B cell (primary cell): ENCODE measurements at regions not wholly inside any gene's neighbourhood (a gene's known extent, or its start where the extent isn't known, plus 50 kb on each side); places are given as distances from the start of the nearest gene placed in this dataset.

Experiments
- ATAC-seq: fragments of 200-7000 bp; cut with Tn5 transposase; one replicate; pipeline ENCODE4 v1.10.0; 2021; ENCODE audit warnings: low read depth, mild to moderate bottlenecking, moderate number of reproducible peaks, moderate library complexity
- CTCF ChIA-PET: fragments of 350-600 bp; sonication (Branson Sonifier 250); formaldehyde crosslinking; loops from one replicate; lab custom pipeline; 2021; ENCODE audit warnings: antibody characterized with exemption, inconsistent platforms; lab: Charles Lee
- POLR2A ChIA-PET: fragments of 350-600 bp; sonication (Branson Sonifier 250); formaldehyde crosslinking; loops from one replicate; lab custom pipeline; 2021; ENCODE audit warnings: antibody characterized with exemption; lab: Charles Lee
- DNase-seq: peaks from one replicate; pipeline ENCODE4 v3.0.0; 2013
- H2AFZ ChIP-seq: 2 replicates; pipeline ENCODE4 v1.6.1; 2012; ENCODE audit warnings: mild to moderate bottlenecking, low read depth, low read length; ENCODE audit not compliant: insufficient read depth, poor library complexity, severe bottlenecking
- H3K27ac ChIP-seq, 2 donors: 1 replicate in 1 of 2; 2 replicates in 1 of 2; pipeline ENCODE4 v1.5.1; 2012 to 2013; ENCODE audit warnings: low read length in 2 of 2, mild to moderate bottlenecking in 2 of 2, moderate library complexity in 1 of 2
- H3K27me3 ChIP-seq, 4 experiments: fragments of 200-600 bp in 1 of 4; sonication (generic) in 1 of 4; replicated peaks in 1 of 4; 1 replicate in 2 of 4; 2 replicates in 2 of 4; pipeline versions ENCODE4 v1.6.1 to v1.7.0; 2013 to 2016; ENCODE audit warnings: low read length in 3 of 4, mild to moderate bottlenecking in 2 of 4, mixed read lengths in 1 of 4, moderate library complexity in 1 of 4; ENCODE audit not compliant: insufficient read depth in 4 of 4, control insufficient read depth in 3 of 4; ENCODE audit errors: control extremely low read depth in 1 of 4
- H3K36me3 ChIP-seq, 2 experiments: replicated peaks in 1 of 2; 1 replicate in 1 of 2; 2 replicates in 1 of 2; pipeline versions ENCODE4 v1.6.1 to v1.7.1; 2013; ENCODE audit warnings: low read length in 1 of 2; ENCODE audit not compliant: insufficient read depth in 2 of 2, control insufficient read depth in 1 of 2; ENCODE audit errors: control extremely low read depth in 1 of 2, extremely low read depth in 1 of 2
- H3K4me1 ChIP-seq, 2 donors: fragments of 200-600 bp in 1 of 2; sonication (generic) in 1 of 2; 1 replicate in 1 of 2; 2 replicates in 1 of 2; pipeline versions ENCODE4 v1.5.1 to v1.6.1; 2013 to 2017; ENCODE audit warnings: low read length in 2 of 2; ENCODE audit not compliant: control insufficient read depth in 2 of 2, insufficient read depth in 2 of 2
- H3K4me2 ChIP-seq: replicated peaks from 2 replicates; pipeline ENCODE3; 2012; ENCODE audit warnings: mild to moderate bottlenecking, low read depth, low read length; ENCODE audit not compliant: poor library complexity, severe bottlenecking
- H3K4me3 ChIP-seq, 5 experiments: fragments of 200-600 bp in 1 of 5; sonication (generic) in 1 of 5; 1 replicate in 3 of 5; 2 replicates in 2 of 5; pipeline versions ENCODE4 v1.5.1 to v1.7.0; 2011 to 2016; ENCODE audit warnings: low read length in 4 of 5, mild to moderate bottlenecking in 4 of 5, low read depth in 2 of 5, control low read depth in 1 of 5, moderate library complexity in 1 of 5; ENCODE audit not compliant: insufficient read depth in 1 of 5; ENCODE audit errors: control extremely low read depth in 1 of 5, extremely low read depth in 1 of 5
- H3K79me2 ChIP-seq: fragments of 200-600 bp; sonication (generic); one replicate; pipeline ENCODE4 v1.6.0; 2016; ENCODE audit warnings: low read length; ENCODE audit not compliant: control insufficient read depth, insufficient read depth
- H3K9ac ChIP-seq: fragments of 200-600 bp; sonication (generic); 2 replicates; pipeline ENCODE4 v1.6.1; 2017; ENCODE audit warnings: mild to moderate bottlenecking, low read length, moderate library complexity
- H3K9me3 ChIP-seq, 3 donors: one replicate each; pipeline versions ENCODE4 v1.6.1 to v1.7.1; 2013; ENCODE audit warnings: low read length in 2 of 3; ENCODE audit not compliant: control insufficient read depth in 2 of 3, insufficient read depth in 1 of 3; ENCODE audit errors: control extremely low read depth in 1 of 3
- H4K20me1 ChIP-seq: 2 replicates; pipeline ENCODE4 v1.6.0; 2012; ENCODE audit warnings: mild to moderate bottlenecking, low read length; ENCODE audit not compliant: insufficient read depth, control insufficient read depth, poor library complexity, severe bottlenecking
- H3K27ac Mint-ChIP-seq: one replicate; pipeline ENCODE4 v1.8.0; 2021; ENCODE audit warnings: mixed read lengths
- H3K27me3 Mint-ChIP-seq: one replicate; pipeline ENCODE4 v1.8.0; 2021; ENCODE audit warnings: mixed read lengths
- H3K4me1 Mint-ChIP-seq: one replicate; pipeline ENCODE4 v1.8.0; 2021; ENCODE audit warnings: mixed read lengths
- H3K4me3 Mint-ChIP-seq: one replicate; pipeline ENCODE4 v1.8.0; 2021; ENCODE audit warnings: mixed read lengths
- H3K9me3 Mint-ChIP-seq: one replicate; pipeline ENCODE4 v1.8.0; 2022; ENCODE audit warnings: mixed read lengths; ENCODE audit not compliant: insufficient read depth
- EZH2 ChIP-seq: IDR thresholded peaks from 2 replicates; pipeline ENCODE4 v1.6.1; 2012; ENCODE audit warnings: borderline replicate concordance, low read depth, mild to moderate bottlenecking, moderate library complexity, low read length; ENCODE audit not compliant: insufficient read depth, poor library complexity, severe bottlenecking
- WGBS: methylation state at CpG from one replicate; pipeline ENCODE4 v1.1.5; 2013; ENCODE audit warnings: missing lambda C conversion rate; ENCODE audit not compliant: insufficient coverage; 5-methylcytosine and 5-hydroxymethylcytosine counted together
- intact Hi-C: fragments of 100-400 bp; cut with micrococcal nuclease; formaldehyde crosslinking; loops from one replicate; pipeline ENCODE4 v1.10.0; 2022
- TF ChIP-seq, protein P1 (sequence below): fragments of 200-600 bp; IDR thresholded peaks from one replicate; pipeline ENCODE4 v1.8.0; 2022; ENCODE audit warnings: antibody characterized with exemption, mild to moderate bottlenecking

DNA sequence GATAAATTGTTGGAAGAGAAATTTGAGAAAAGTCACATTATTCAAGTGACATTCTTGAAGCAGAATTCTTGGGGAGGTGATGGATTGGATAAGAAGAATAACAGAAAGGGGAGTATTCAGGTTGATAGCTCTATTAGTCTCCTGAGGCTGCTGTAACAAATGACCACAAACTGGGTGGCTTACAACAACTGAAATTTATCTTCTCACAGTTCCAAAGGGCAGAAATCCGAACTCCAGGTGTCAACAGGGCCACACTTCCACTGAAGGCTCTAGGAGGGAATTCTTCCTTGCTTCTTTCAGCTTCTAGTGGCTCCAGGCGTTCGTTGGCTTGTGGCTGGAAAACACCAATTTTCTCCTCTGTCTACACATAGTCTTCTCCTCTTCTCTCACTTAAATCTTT, 99.8 kb downstream of the TES start:
- DNase-seq (no peak), ATAC-seq (no peak)
- Histone ChIP-seq H3K4me3 (no peak overlapping the region), H3K27me3 (no peaks in the 10 kb centered on the region), H3K4me1 (no peaks in the 10 kb centered on the region), H3K79me2 (no peaks in the 10 kb centered on the region), H3K36me3 (no peaks in the 10 kb centered on the region), H3K9ac (no peak overlapping the region), H4K20me1 (no peaks in the 10 kb centered on the region), H3K9me3 (no peaks in the 10 kb centered on the region), H3K4me2 (no peak overlapping the region), H3K27ac (no peak overlapping the region), H2AFZ (no peak overlapping the region)
- no peaks in the 10 kb centered on the region for H3K27me3 Mint-ChIP-seq
- no peak overlapping the region for H3K4me3 Mint-ChIP-seq
- 86% methylated on average over 3 of the region's 3 CpGs for WGBS
- CTCF ChIA-PET, result no interaction called here
- no peak overlapping the region for H3K27ac Mint-ChIP-seq
- TF ChIP-seq EZH2, result no peak
- TF ChIP-seq, protein P1, sequence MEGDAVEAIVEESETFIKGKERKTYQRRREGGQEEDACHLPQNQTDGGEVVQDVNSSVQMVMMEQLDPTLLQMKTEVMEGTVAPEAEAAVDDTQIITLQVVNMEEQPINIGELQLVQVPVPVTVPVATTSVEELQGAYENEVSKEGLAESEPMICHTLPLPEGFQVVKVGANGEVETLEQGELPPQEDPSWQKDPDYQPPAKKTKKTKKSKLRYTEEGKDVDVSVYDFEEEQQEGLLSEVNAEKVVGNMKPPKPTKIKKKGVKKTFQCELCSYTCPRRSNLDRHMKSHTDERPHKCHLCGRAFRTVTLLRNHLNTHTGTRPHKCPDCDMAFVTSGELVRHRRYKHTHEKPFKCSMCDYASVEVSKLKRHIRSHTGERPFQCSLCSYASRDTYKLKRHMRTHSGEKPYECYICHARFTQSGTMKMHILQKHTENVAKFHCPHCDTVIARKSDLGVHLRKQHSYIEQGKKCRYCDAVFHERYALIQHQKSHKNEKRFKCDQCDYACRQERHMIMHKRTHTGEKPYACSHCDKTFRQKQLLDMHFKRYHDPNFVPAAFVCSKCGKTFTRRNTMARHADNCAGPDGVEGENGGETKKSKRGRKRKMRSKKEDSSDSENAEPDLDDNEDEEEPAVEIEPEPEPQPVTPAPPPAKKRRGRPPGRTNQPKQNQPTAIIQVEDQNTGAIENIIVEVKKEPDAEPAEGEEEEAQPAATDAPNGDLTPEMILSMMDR, result no peak
- H3K4me1 Mint-ChIP-seq, result no peaks in the 10 kb centered on the region
- POLR2A ChIA-PET, result no interaction called here
- no peaks in the 10 kb centered on the region for H3K9me3 Mint-ChIP-seq
- intact Hi-C loops, result no loop called here

DNA sequence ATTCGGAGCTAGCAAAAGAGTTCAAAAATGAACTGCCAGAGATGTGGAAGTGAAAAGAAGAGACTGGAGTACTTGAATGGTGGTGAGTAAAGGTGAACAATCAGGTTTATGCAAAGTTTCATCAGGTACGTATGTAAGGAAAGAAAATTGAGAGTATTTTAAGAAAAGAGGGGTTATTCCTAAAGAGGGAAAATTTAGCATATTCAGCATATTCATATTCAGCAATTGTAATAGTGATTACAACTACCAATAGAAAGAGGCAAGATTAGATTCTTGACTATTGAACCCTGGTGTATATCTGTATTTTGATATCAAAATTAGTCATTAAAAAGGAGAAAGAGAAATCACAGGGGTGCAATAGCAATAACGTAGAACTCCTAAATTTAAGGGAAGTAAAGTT, 100.9 kb downstream of the TES start:
- TF ChIP-seq, protein P1, result no peak
- TF ChIP-seq EZH2, result no peak

More for the DNA sequence above, 100.9 kb downstream of the TES start:
- no peaks in the 10 kb centered on the region for H3K4me1 ChIP-seq
- no peaks in the 10 kb centered on the region for H4K20me1 ChIP-seq
- H3K27me3 Mint-ChIP-seq, result no peaks in the 10 kb centered on the region
- H3K79me2 ChIP-seq, result no peaks in the 10 kb centered on the region
- WGBS, result 100% methylated on average over 1 of the region's 3 CpGs
- no peaks in the 10 kb centered on the region for H3K27me3 ChIP-seq
- no peaks in the 10 kb centered on the region for H3K9me3 ChIP-seq
- DNase-seq (no peak), ATAC-seq (no peak)
- no peak overlapping the region for H3K4me3 ChIP-seq
- no peak overlapping the region for H3K4me3 Mint-ChIP-seq
- intact Hi-C loops, result no loop called here
- H3K9ac ChIP-seq, result no peak overlapping the region
- ChIA-PET CTCF (no interaction called here), POLR2A (no interaction called here)
- H3K27ac Mint-ChIP-seq, result no peak overlapping the region
- no peak overlapping the region for H2AFZ ChIP-seq
- no peak overlapping the region for H3K27ac ChIP-seq
- no peaks in the 10 kb centered on the region for H3K9me3 Mint-ChIP-seq
- H3K4me1 Mint-ChIP-seq, result peaks cover under 1% of the 10 kb centered on the region
- no peaks in the 10 kb centered on the region for H3K36me3 ChIP-seq
- no peak overlapping the region for H3K4me2 ChIP-seq
